GM23248 (cell line): ENCODE measurements at regions not wholly inside any gene's neighbourhood (a gene's known extent, or its start where the extent isn't known, plus 50 kb on each side); places are given as distances from the start of the nearest gene placed in this dataset.

Source experiments
- EZH2 ChIP-seq: fragments of 200-600 bp; sonication (generic); IDR thresholded peaks from 2 replicates; pipeline ENCODE4 v1.6.1; 2018; ENCODE audit warnings: antibody characterized with exemption, mild to moderate bottlenecking; ENCODE audit not compliant: insufficient read depth, poor library complexity, severe bottlenecking
- EZH2phosphoT487 ChIP-seq: fragments of 200-600 bp; sonication (generic); IDR thresholded peaks from 2 replicates; pipeline ENCODE4 v1.6.1; 2018; ENCODE audit warnings: antibody characterized with exemption, moderate library complexity, mild to moderate bottlenecking, low read depth; ENCODE audit not compliant: insufficient read depth

GRCh38 chr4:114385195-114385985 lies 213.2 kb upstream of the UGT8 start:
- TF ChIP-seq EZH2 (no peak), EZH2phosphoT487 (no peak)
